ENCODE measurements at regions not wholly inside any gene's neighbourhood (a gene's known extent, or its start where the extent isn't known, plus 50 kb on each side); places are given as distances from the start of the nearest gene placed in this dataset.

- no peak for FAIRE-seq
- H3K79me2 ChIP-seq (ENCODE audit: control insufficient read depth, insufficient read depth, low read length): no peaks in the 10 kb centered on the region
- no peaks in the 10 kb centered on the region for H3K36me3 ChIP-seq (ENCODE audit: control insufficient read depth in 2 of 2, extremely low read depth in 1 of 2, insufficient read depth in 2 of 2, low read length in 2 of 2)
- H3K27ac ChIP-seq (ENCODE audit: insufficient read depth, low read depth, low read length): no peak overlapping the region
- no peak for DNase-seq (ENCODE audit: low read depth, low spot score)
- H3K4me3 ChIP-seq (replicated peaks in 1 of 3; ENCODE audit: insufficient read depth in 1 of 3, low read depth in 1 of 3, low read length in 3 of 3): no peak overlapping the region
- no peaks in the 10 kb centered on the region for H4K20me1 ChIP-seq (replicated peaks; ENCODE audit: control insufficient read depth, extremely low read depth, insufficient read depth, low read length)
- H3K4me1 ChIP-seq (ENCODE audit: control insufficient read depth, extremely low read depth, insufficient read depth, low read length): no peaks in the 10 kb centered on the region
- H3K9ac ChIP-seq (replicated peaks; ENCODE audit: extremely low read depth, insufficient read depth, low read length): no peak overlapping the region
- H3K9me3 ChIP-seq (replicated peaks; ENCODE audit: control insufficient read depth, insufficient read depth, low read length): no peaks in the 10 kb centered on the region
- TF ChIP-seq MAX (IDR thresholded peaks at IDR 0.05; ENCODE audit: insufficient read depth, insufficient read length): no peak
- no peak for TF ChIP-seq FOS (IDR thresholded peaks at IDR 0.05; ENCODE audit: borderline replicate concordance, insufficient read depth, low read length)
- TF ChIP-seq MYC (IDR thresholded peaks at IDR 0.05; ENCODE audit: low read depth, low read length): no peak
- TF ChIP-seq POLR2A (IDR thresholded peaks at IDR 0.05; ENCODE audit: low read depth, low read length): no peak
- no peak for TF ChIP-seq CTCF (IDR thresholded peaks at IDR 0.05; ENCODE audit: extremely low read depth in 1 of 2, insufficient read depth in 1 of 2, low read depth in 1 of 2, low read length in 2 of 2)
- no peak for TF ChIP-seq EZH2 (IDR thresholded peaks at IDR 0.05; ENCODE audit: borderline replicate concordance, low read depth, low read length, severe bottlenecking)
- TF ChIP-seq JUN (IDR thresholded peaks at IDR 0.05; ENCODE audit: borderline replicate concordance, insufficient read depth, insufficient read length, low read depth): no peak
- TF ChIP-seq GATA2 (IDR thresholded peaks at IDR 0.05; ENCODE audit: insufficient read depth, insufficient read length, low read depth, low read length): no peak
- ChIA-PET POLR2A (no interaction called here), CTCF (no interaction called here)
- dilution Hi-C loops (cut with MboI; ENCODE audit: extremely low pct_ligation_motif_present, low sequenced_read_pairs): no loop called here
- no peak overlapping the region for H3K4me2 ChIP-seq (ENCODE audit: insufficient read depth, low read length)
- H3K9me1 ChIP-seq (replicated peaks; ENCODE audit: control insufficient read depth, extremely low read depth, insufficient read depth, low read length): no peaks in the 10 kb centered on the region
- H3K27me3 ChIP-seq (ENCODE audit: control insufficient read depth in 2 of 2, insufficient read depth in 2 of 2, low read length in 2 of 2): no peaks in the 10 kb centered on the region
- no peak overlapping the region for H2AFZ ChIP-seq (ENCODE audit: low read depth, low read length)
- intact Hi-C loops (cut with micrococcal nuclease): no loop called here
- BruUV-seq (replicated peaks): no TSS peak
These were observed 685.1 kb downstream of the SI start for GRCh38 chr3:164393171-164393570.

Data from endothelial cell of umbilical vein (primary cell).